ENCODE measurements at regions not wholly inside any gene's neighbourhood (a gene's known extent, or its start where the extent isn't known, plus 50 kb on each side); places are given as distances from the start of the nearest gene placed in this dataset.
A peak's percentile ranks its signal among the peaks of the same experiment; 100 is the strongest.
"Not testable (repeated sequence)": the region's sequence is repeated elsewhere in the genome, so short reads cannot be mapped to it uniquely, and the experiment has no call there.

GRCh38 chr1:120952207-120952870 lies 62.8 kb downstream of the PPIAL4A start:
- peak overlapping the region in 1 of 2 donors; percentile 23 for H3K4me3 ChIP-seq (ENCODE audit: low read length in 2 of 2)
- H3K27ac ChIP-seq (ENCODE audit: low read depth in 2 of 2, low read length in 2 of 2); H3K9ac ChIP-seq (ENCODE audit: low read depth in 1 of 2, low read length in 2 of 2); H3K9me3 ChIP-seq (ENCODE audit: control insufficient read depth in 2 of 2, low read length in 2 of 2); H3K27me3 ChIP-seq (ENCODE audit: control insufficient read depth in 2 of 2, insufficient read depth in 2 of 2, low read length in 2 of 2); H3K36me3 ChIP-seq (ENCODE audit: control insufficient read depth in 2 of 2, insufficient read depth in 2 of 2, low read length in 2 of 2); H3K4me1 ChIP-seq (ENCODE audit: control insufficient read depth in 2 of 2, insufficient read depth in 2 of 2, low read length in 2 of 2): not testable (repeated sequence)

DNA sequence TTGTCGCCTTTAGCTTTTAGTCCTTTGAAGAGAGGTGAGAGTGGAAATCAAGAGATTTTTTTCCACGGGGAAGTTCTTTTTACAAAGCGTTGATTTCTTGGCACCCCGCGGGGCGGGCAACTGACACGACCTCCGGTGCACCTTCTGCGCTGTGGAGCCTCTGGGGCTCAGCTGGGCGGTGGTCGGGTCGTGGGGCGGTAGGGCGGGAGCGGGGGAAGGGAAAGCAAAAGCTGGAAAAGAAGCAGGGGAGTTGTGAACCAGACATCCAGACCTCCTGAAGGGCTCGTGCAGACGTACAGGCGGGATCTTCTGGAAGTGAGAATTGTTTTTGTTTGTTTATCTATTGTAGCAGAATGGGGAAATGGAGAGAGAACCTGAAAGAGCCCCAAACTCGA lies 63.3 kb downstream of the PPIAL4A start:
- not testable (repeated sequence) for H3K4me1 ChIP-seq (ENCODE audit: control insufficient read depth in 2 of 2, insufficient read depth in 2 of 2, low read length in 2 of 2); H3K27me3 ChIP-seq (ENCODE audit: control insufficient read depth in 2 of 2, insufficient read depth in 2 of 2, low read length in 2 of 2); H3K36me3 ChIP-seq (ENCODE audit: control insufficient read depth in 2 of 2, insufficient read depth in 2 of 2, low read length in 2 of 2); H3K27ac ChIP-seq (ENCODE audit: low read depth in 2 of 2, low read length in 2 of 2); H3K9ac ChIP-seq (ENCODE audit: low read depth in 1 of 2, low read length in 2 of 2); H3K9me3 ChIP-seq (ENCODE audit: control insufficient read depth in 2 of 2, low read length in 2 of 2)
- H3K4me3 ChIP-seq (ENCODE audit: low read length in 2 of 2): peak overlapping the region in 1 of 2 donors; percentile 23

DNA sequence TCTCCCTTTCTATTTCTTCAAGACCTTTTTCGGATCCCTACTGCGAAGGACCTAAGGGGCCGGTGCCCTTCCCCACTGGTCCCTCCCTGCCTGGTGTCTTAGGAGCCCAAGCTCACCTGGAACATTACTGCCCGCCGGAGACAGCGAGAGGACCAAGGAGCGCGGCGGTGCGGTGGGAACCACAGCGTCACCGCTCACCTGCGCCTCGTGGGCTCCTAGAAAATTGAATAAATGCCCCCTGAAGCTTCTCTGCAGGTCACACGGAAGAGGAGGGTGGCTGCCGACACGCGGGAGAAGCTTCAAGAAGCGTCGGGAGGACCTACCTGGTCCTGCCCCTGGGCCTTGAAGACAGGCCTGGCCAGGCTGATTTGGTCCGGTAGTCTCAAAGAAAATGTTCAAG lies 65.2 kb downstream of the PPIAL4A start:
- H3K9ac ChIP-seq (ENCODE audit: low read depth in 1 of 2, low read length in 2 of 2): no peak overlapping the region
- H3K4me3 ChIP-seq (ENCODE audit: low read length in 2 of 2): no peak overlapping the region
- no peaks in the 10 kb centered on the region for H3K4me1 ChIP-seq (ENCODE audit: control insufficient read depth in 2 of 2, insufficient read depth in 2 of 2, low read length in 2 of 2)
- H3K27me3 ChIP-seq (ENCODE audit: control insufficient read depth in 2 of 2, insufficient read depth in 2 of 2, low read length in 2 of 2): no peaks in the 10 kb centered on the region
- H3K27ac ChIP-seq (ENCODE audit: low read depth in 2 of 2, low read length in 2 of 2): no peak overlapping the region
- no peaks in the 10 kb centered on the region for H3K9me3 ChIP-seq (ENCODE audit: control insufficient read depth in 2 of 2, low read length in 2 of 2)
- H3K36me3 ChIP-seq (ENCODE audit: control insufficient read depth in 2 of 2, insufficient read depth in 2 of 2, low read length in 2 of 2): no peaks in the 10 kb centered on the region

DNA sequence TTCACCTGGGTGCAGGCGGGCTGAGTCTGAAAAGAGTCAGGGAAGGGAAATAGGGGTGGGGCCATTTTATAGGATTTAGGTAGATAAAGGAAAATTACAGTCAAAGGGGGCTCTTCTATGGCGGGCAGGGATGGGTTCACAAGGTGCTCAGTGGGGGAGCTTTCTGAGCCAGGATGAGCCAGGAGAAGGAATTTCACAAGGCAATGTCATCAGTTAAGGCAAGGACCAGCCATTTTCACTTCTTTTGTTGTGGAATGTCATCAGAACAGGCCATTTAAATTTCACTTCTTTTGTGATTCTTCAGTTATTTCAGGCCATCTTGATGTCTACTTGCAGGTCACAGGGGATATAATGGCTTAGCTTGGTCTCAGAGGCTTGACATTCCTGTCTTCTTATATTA lies 66.4 kb downstream of the PPIAL4A start:
- not testable (repeated sequence) for H3K4me1 ChIP-seq (ENCODE audit: control insufficient read depth in 2 of 2, insufficient read depth in 2 of 2, low read length in 2 of 2); H3K4me3 ChIP-seq (ENCODE audit: low read length in 2 of 2); H3K36me3 ChIP-seq (ENCODE audit: control insufficient read depth in 2 of 2, insufficient read depth in 2 of 2, low read length in 2 of 2); H3K9ac ChIP-seq (ENCODE audit: low read depth in 1 of 2, low read length in 2 of 2); H3K27ac ChIP-seq (ENCODE audit: low read depth in 2 of 2, low read length in 2 of 2); H3K27me3 ChIP-seq (ENCODE audit: control insufficient read depth in 2 of 2, insufficient read depth in 2 of 2, low read length in 2 of 2); H3K9me3 ChIP-seq (ENCODE audit: control insufficient read depth in 2 of 2, low read length in 2 of 2)

DNA sequence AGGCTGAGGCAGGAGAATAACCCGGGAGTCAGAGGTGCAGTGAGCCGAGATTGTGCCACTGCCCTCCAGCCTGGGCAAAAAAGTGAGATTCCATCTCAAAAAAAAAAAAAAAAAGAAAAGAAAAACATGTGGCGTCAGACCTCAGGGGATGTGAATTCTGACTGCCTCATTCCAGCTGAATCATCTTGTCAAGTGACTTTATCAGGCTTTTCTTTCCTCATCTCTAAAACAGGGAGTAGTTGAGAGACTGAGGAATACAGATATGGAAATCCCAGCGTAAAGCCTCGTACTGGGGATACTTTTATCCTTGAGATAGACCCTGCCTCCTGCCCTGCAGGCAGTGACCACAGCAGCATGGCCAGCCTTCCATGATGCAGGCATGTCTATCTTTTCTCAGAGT lies 76.4 kb downstream of the PPIAL4A start:
- H3K9me3 ChIP-seq (ENCODE audit: control insufficient read depth in 2 of 2, low read length in 2 of 2): not testable (repeated sequence)

GRCh38 chr1:120972863-120973262 lies 83.3 kb downstream of the PPIAL4A start:
- H3K9me3 ChIP-seq (ENCODE audit: control insufficient read depth in 2 of 2, low read length in 2 of 2); H3K9ac ChIP-seq (ENCODE audit: low read depth in 1 of 2, low read length in 2 of 2); H3K4me3 ChIP-seq (ENCODE audit: low read length in 2 of 2); H3K4me1 ChIP-seq (ENCODE audit: control insufficient read depth in 2 of 2, insufficient read depth in 2 of 2, low read length in 2 of 2); H3K27me3 ChIP-seq (ENCODE audit: control insufficient read depth in 2 of 2, insufficient read depth in 2 of 2, low read length in 2 of 2); H3K36me3 ChIP-seq (ENCODE audit: control insufficient read depth in 2 of 2, insufficient read depth in 2 of 2, low read length in 2 of 2): not testable (repeated sequence)
- H3K27ac ChIP-seq (ENCODE audit: low read depth in 2 of 2, low read length in 2 of 2): peak overlapping the region; percentile 22 to 38

More for the DNA sequence above, 76.4 kb downstream of the PPIAL4A start:
- H3K36me3 ChIP-seq (ENCODE audit: control insufficient read depth in 2 of 2, insufficient read depth in 2 of 2, low read length in 2 of 2); H3K4me1 ChIP-seq (ENCODE audit: control insufficient read depth in 2 of 2, insufficient read depth in 2 of 2, low read length in 2 of 2); H3K27ac ChIP-seq (ENCODE audit: low read depth in 2 of 2, low read length in 2 of 2); H3K9ac ChIP-seq (ENCODE audit: low read depth in 1 of 2, low read length in 2 of 2); H3K27me3 ChIP-seq (ENCODE audit: control insufficient read depth in 2 of 2, insufficient read depth in 2 of 2, low read length in 2 of 2); H3K4me3 ChIP-seq (ENCODE audit: low read length in 2 of 2): not testable (repeated sequence)

GRCh38 chr1:120973836-120974235 lies 84.3 kb downstream of the PPIAL4A start:
- not testable (repeated sequence) for H3K4me3 ChIP-seq (ENCODE audit: low read length in 2 of 2); H3K27me3 ChIP-seq (ENCODE audit: control insufficient read depth in 2 of 2, insufficient read depth in 2 of 2, low read length in 2 of 2); H3K9ac ChIP-seq (ENCODE audit: low read depth in 1 of 2, low read length in 2 of 2); H3K36me3 ChIP-seq (ENCODE audit: control insufficient read depth in 2 of 2, insufficient read depth in 2 of 2, low read length in 2 of 2); H3K27ac ChIP-seq (ENCODE audit: low read depth in 2 of 2, low read length in 2 of 2); H3K9me3 ChIP-seq (ENCODE audit: control insufficient read depth in 2 of 2, low read length in 2 of 2); H3K4me1 ChIP-seq (ENCODE audit: control insufficient read depth in 2 of 2, insufficient read depth in 2 of 2, low read length in 2 of 2)

GRCh38 chr1:120977279-120977678 lies 87.7 kb downstream of the PPIAL4A start:
- H3K36me3 ChIP-seq (ENCODE audit: control insufficient read depth in 2 of 2, insufficient read depth in 2 of 2, low read length in 2 of 2); H3K27me3 ChIP-seq (ENCODE audit: control insufficient read depth in 2 of 2, insufficient read depth in 2 of 2, low read length in 2 of 2); H3K27ac ChIP-seq (ENCODE audit: low read depth in 2 of 2, low read length in 2 of 2); H3K9me3 ChIP-seq (ENCODE audit: control insufficient read depth in 2 of 2, low read length in 2 of 2); H3K9ac ChIP-seq (ENCODE audit: low read depth in 1 of 2, low read length in 2 of 2); H3K4me1 ChIP-seq (ENCODE audit: control insufficient read depth in 2 of 2, insufficient read depth in 2 of 2, low read length in 2 of 2); H3K4me3 ChIP-seq (ENCODE audit: low read length in 2 of 2): not testable (repeated sequence)

DNA sequence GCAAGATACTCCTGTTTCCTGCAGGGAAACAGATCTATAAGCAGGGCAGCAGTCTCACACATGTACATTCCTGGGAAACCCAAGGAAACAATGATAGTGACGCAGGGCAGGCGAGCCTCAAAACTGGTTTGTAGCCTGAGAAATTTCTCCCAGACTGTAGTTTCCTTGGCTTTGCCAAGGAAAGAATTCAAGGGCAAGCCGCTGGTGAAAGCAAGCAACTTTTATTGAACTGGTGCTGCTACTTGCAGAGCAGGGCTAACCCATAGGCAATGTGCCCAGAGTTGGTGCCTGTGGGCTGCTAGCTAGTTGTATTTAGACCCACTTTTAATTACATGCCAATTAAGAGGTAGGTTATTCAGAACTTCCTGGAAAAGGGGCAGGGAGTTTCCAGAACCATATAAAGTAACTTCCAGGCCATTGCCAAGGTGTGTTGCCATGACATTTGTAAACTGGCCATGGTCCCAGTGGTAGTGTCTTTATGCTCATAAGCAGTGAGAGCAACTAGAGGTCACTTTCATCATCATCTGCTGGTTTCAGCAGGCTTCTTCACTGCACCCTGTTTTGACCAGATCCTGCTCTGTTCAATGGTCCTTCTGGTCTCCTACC lies 92.0 kb downstream of the PPIAL4A start:
- H3K4me3 ChIP-seq (ENCODE audit: low read length in 2 of 2); H3K27ac ChIP-seq (ENCODE audit: low read depth in 2 of 2, low read length in 2 of 2); H3K9me3 ChIP-seq (ENCODE audit: control insufficient read depth in 2 of 2, low read length in 2 of 2); H3K27me3 ChIP-seq (ENCODE audit: control insufficient read depth in 2 of 2, insufficient read depth in 2 of 2, low read length in 2 of 2); H3K36me3 ChIP-seq (ENCODE audit: control insufficient read depth in 2 of 2, insufficient read depth in 2 of 2, low read length in 2 of 2); H3K9ac ChIP-seq (ENCODE audit: low read depth in 1 of 2, low read length in 2 of 2); H3K4me1 ChIP-seq (ENCODE audit: control insufficient read depth in 2 of 2, insufficient read depth in 2 of 2, low read length in 2 of 2): not testable (repeated sequence)

GRCh38 chr1:120994614-120995013 lies 105.0 kb downstream of the PPIAL4A start:
- H3K36me3 ChIP-seq (ENCODE audit: control insufficient read depth in 2 of 2, insufficient read depth in 2 of 2, low read length in 2 of 2); H3K27me3 ChIP-seq (ENCODE audit: control insufficient read depth in 2 of 2, insufficient read depth in 2 of 2, low read length in 2 of 2); H3K9ac ChIP-seq (ENCODE audit: low read depth in 1 of 2, low read length in 2 of 2); H3K9me3 ChIP-seq (ENCODE audit: control insufficient read depth in 2 of 2, low read length in 2 of 2); H3K4me3 ChIP-seq (ENCODE audit: low read length in 2 of 2); H3K4me1 ChIP-seq (ENCODE audit: control insufficient read depth in 2 of 2, insufficient read depth in 2 of 2, low read length in 2 of 2); H3K27ac ChIP-seq (ENCODE audit: low read depth in 2 of 2, low read length in 2 of 2): not testable (repeated sequence)

DNA sequence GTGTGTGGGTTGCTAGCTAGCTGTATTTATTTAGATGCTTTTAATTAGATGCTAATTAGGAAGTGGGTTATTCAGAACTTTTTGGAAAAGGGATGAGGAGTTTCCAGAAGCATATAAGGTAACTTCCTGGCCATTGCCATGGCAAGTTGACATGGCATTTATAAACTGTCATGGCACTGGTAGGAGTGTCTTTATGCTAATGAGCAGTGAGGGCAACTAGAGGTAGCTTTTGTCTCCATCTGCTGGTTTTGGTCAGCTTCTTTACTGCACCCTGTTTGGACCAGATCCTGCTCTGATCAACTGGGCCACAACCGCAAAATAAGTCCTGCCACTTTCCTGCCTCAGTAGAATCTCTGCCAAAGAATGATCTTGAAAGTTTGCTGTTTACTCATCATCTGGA lies 105.5 kb downstream of the PPIAL4A start:
- not testable (repeated sequence) for H3K36me3 ChIP-seq (ENCODE audit: control insufficient read depth in 2 of 2, insufficient read depth in 2 of 2, low read length in 2 of 2); H3K27ac ChIP-seq (ENCODE audit: low read depth in 2 of 2, low read length in 2 of 2); H3K9me3 ChIP-seq (ENCODE audit: control insufficient read depth in 2 of 2, low read length in 2 of 2); H3K4me3 ChIP-seq (ENCODE audit: low read length in 2 of 2); H3K4me1 ChIP-seq (ENCODE audit: control insufficient read depth in 2 of 2, insufficient read depth in 2 of 2, low read length in 2 of 2); H3K27me3 ChIP-seq (ENCODE audit: control insufficient read depth in 2 of 2, insufficient read depth in 2 of 2, low read length in 2 of 2); H3K9ac ChIP-seq (ENCODE audit: low read depth in 1 of 2, low read length in 2 of 2)

Measured in mucosa of rectum (tissue), 2 donors.